G401.6 (cell line): ENCODE measurements at regions not wholly inside any gene's neighbourhood (a gene's known extent, or its start where the extent isn't known, plus 50 kb on each side); places are given as distances from the start of the nearest gene placed in this dataset.
A peak's percentile ranks its signal among the peaks of the same experiment; 100 is the strongest.

Experiments used
- FAIRE-seq: peaks from 2 replicates; lab custom pipeline; 2012; peaks lifted over from hg19 to GRCh38; lab: Jason Lieb, UNC

DNA sequence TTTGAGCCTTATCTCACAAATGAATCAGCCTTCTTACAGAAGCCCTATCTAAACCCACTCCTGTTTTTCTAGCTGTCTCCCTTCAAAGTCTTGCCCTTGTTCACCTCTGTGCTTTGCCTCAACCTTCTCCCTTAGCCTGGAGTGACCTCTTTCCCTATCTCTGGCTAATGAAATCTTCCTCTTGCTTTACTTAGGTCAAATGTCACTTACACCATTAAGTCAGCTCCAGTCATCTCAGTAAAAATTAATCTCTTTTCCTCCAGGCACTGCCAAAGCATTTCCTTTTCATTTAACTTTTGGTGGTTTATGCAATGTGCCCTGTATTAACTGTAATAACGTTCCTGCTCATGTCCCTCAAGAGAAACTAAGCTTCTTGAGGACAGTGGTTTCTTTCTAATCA, 596.5 kb upstream of the MIR17HG start:
- no peak for FAIRE-seq

DNA sequence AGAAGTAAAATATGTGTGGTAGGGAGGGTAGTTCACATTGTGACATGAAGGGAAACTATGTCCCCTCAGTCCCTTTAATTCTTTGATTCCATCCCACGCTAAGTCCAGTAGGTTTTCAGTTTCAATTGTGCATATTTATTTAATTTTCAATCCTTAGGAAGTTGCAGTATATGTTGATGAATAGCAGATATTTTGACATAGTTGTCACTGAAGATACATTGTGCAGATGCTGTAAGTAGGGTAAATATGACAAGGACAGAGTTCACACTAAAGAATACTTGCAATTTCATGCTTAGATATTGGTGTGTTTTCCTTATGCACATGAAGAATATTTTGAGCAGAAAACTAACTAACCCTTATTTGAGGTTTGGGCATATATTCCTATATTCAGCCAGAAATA, 595.4 kb upstream of the MIR17HG start:
- no peak for FAIRE-seq

DNA sequence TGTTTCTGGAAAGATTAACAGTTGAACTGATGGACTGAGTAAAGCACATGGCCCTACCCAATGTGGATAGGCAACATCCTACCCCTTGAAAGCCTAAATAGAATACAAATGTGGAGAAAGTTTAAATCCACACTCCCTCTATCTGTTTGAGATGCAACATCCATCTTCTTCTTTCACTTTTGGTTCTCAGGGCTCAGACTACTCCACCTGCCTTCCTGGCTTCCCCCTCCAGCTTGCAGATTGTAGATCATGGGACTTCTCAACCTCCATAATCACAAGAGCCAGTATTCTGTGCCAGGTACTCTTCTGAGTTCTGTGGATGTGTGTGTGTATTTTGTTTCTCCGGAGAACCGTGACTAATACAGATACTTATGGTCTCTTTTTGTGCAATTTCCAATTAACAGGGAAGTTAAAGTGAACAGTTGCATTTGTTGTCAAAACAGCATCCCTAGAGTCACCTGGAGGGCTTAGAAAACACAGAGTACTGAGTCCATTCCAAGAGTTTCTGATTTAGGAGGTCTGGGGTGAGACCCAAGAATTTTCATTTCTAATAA, 590.3 kb upstream of the MIR17HG start:
- no peak for FAIRE-seq

DNA sequence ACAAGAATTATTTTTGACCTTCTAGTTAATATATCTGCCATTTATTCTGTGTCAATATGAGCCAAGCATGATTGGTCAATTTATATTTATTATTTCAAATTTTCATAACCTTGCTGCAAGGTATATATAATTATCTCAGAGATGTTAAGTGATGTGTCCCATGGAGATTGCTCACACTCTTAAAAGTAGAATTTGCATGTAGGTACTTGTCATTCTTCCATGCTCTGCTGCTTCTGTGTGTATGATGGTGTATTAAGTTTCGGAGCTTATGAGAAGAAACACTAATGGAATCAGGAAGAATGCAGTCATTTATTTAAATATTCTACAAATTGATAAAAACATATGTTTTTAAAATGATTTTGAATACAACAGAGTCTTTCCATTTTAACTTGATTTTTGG, 586.8 kb upstream of the MIR17HG start:
- FAIRE-seq, result no peak

DNA sequence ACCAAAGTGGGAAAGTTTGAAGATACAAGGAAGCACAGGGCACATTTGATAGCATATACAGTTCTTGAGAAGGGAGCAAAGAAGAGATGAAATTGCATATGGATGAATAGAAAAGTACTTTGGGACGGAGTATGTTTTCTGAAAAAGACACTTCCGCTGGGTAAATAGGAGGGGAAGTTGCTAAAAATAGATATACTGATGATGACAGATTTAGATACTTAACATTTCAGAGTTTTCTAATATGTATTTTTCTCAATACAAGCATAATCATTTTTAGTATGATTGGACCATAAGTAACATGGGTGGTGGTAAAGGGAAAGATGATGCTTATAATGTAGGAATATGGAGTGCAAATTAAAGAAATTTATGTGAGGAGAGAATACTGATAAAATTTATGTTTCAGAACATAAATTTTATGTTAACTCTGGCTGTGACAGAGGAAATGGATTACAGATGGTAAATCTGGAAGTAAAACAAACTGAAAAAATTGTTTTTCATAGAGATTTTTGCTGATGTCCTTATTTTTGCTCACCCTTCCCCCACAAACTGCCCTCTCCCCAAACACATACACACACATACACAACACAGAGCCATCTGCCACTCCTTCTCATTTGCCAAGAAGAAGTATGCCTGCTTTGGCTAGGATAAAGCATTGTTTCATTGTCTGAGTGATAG, 583.9 kb upstream of the MIR17HG start:
- no peak for FAIRE-seq

DNA sequence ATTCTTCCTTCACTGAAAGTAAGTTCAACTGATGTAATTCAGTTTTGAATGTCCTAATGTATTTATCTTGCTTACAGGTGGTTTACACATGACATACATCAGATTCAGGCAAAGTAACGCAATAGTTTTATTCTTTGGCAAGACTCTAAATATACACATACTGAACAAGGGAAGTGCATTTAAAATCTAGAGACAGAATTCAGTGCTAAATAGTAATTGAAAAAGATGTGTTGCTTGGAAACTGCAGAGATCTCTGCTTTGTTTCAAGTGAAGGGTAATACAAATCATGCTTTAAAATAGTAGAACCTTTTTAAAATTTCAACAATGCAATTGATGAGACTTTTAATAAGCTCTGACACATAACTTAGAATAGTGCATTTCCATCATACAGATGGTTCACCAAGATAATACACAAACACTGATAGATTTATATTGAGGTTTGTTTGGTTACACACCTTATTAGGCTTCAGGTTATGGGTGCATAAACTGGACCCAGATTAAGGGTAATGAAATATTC, 581.0 kb upstream of the MIR17HG start:
- FAIRE-seq, result no peak

DNA sequence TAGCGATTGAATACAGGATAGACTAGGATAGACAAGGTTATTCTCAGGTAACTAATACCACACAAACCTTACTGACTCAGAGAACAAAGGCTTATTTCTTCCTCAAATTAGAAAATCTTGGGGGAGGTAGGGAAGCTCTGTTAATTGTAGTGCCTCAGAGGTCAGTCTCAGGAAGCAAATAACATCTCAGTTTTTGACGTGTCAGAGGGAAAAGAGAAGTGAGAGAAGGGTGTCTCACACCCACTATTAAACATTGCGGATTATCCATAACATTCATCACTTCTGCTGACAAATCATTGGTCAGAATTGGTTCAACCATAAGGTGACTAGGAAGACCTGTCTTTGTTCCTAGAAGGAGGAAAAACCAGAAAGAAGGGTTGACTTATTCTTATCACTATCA, 579.4 kb upstream of the MIR17HG start:
- no peak for FAIRE-seq

DNA sequence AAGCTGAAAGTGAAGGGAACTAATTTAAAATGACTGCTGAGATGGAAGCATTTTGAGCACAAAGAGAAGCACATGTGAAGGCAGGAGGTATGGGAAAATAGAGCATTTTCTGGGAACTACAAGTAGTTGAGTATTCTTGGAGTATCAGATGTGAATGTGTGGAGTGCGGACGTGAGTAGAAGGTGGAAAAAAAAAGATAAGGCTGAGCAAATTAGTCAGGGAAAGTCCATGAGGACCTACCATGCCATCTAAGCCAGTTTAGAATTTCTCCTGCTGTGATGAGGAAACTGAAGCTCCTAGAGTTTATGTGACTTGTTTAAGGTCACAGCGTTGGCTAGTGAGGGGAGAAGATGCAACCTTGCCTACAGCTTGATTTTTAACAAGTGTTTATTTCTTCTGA, 578.1 kb upstream of the MIR17HG start:
- no peak for FAIRE-seq

DNA sequence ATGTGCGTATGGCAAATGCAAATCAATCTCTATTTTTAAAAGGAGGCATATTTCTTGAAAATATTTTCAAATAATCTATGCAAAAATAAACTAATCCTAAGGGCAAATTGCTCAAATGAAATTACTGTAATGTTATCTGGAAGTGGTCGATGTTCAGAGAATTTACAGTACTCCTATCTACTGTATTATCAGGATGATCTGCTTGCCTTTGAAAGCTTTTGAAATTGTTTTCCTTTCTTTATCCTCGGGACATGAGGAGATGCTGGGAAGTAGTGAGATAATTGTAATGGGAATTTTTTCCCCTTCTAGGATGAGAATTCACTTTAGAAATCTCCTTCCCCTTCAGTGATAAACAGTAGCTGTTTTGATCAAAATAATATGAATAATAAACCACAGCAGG, 577.2 kb upstream of the MIR17HG start:
- no peak for FAIRE-seq

DNA sequence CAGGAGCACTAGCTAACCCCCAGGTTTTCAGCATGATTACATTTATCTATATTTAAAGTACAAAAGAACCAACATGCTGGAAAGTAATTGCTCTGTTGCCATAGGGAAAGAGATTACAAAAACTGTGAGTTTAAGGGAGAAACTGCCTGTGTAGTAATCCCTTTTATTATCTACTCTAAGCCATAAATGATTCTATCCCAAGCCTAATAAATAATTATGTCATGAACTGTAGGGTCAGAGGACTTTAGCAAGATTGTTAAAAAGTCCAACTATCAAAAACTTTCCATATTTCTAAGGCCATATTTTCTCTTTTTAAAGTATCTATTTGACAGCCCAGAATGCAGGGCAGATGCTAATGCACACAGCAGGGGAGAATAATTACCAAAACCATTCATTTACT, 573.8 kb upstream of the MIR17HG start:
- no peak for FAIRE-seq

DNA sequence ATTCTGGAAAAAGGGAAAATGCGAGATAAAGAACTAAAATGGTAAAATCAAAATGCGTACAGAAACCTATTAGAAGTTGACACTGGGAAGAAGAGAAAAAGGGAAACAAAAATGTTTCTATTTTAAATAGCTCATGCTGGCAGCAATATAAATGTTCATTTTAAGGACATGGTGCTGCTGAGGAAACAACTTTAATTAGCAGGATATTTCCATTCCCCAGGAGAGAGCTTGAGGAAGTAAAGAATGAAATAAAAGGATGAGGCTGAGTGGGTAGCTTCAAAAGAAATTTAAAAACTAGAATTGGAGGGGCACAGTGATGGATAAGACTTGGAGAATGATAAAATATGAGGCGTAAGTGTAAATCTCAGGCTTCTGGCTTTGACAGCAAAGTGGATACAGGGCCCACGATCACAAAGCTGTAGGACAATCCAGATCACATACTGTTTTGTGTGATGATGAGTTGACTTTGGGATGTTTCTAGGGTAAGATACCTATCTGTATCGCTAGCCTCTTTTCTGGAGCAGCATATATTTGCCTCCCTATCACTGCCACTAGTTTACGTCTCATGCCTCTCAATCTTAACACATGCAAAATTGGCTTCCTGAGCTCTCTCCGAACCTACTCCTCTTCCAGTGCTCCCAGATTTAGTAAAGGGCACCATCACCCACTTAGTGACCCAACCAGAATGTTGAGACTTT, 571.3 kb upstream of the MIR17HG start:
- FAIRE-seq, result no peak

DNA sequence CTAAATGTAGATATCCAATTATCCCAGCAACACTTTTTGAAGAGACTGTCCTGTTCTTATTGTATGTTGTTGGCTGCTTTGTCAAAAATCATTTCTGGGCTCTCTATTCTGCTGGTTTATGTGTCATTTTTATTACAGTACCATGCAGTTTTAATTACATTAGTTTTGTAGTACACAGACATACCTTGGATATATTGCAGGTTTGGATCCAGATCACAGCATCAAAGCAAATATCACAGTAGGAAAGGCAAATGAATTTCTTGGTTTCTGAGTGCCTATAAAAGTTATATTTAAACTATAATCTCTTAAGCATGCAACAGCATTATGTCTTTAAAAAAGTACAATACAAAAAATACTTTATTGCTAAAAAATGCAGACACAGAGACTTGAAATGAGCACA, 564.2 kb upstream of the MIR17HG start:
- FAIRE-seq, result no peak

DNA sequence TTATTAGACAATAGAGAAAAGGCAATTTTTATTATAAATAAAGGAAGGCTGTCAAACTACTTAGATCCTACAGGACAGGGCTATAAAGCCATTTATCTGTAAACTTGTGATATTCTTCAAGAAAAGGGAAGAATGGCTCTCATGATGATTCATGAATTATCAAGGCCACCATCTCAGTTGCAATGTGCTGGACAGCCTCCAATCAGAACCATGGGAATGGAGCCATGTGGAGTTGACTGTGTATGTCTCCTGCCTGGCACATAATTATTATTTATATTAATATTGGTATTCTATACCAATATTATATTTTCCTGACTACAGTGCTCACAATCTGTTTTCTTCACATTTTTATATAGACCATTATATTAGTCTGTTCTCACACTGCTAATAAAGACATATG, 560.5 kb upstream of the MIR17HG start:
- FAIRE-seq, result no peak

DNA sequence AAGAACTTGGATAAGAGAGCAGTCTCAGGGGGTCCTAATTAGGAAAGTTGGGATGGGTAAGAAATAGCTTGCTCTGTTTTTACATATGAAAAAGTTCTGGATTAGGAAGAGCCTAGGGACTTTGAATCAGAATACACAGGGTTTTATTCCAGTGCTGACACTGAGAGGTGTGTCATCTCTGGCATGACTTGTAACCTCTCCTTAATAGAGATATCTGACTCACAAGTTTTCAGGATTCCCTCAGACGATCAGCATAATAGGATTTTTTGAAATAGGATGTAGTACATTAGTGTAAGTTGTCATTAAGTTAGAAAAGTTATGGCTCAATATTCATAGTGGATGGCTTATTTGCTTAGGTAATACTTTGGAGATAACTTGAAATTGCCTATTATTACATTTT, 555.2 kb upstream of the MIR17HG start:
- no peak for FAIRE-seq

DNA sequence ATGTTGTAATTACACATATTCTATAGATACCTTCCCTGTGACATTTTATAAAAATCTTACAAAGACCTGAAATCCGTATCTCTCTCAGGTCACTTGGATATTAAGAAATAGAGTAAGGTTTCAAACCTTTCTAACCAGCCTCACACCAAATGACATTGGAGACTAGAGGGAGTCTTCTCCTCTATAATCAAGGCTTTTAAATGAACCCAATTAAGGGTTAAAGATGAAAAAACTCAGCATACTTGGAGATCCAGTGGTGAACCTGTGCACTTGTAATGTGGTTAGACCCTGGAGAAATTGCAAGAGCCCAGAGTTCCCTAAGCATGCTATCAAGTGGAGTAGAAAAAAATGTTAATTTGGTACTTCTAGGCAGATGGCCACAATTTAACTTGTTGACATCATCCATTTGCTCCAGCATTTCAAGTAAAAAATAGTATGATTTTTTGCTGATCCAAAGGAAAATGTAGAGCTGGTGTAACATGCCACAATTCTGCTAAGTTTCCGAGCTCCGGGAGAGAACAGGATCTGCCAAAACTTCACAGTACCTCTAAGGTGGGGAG, 554.1 kb upstream of the MIR17HG start:
- no peak for FAIRE-seq

DNA sequence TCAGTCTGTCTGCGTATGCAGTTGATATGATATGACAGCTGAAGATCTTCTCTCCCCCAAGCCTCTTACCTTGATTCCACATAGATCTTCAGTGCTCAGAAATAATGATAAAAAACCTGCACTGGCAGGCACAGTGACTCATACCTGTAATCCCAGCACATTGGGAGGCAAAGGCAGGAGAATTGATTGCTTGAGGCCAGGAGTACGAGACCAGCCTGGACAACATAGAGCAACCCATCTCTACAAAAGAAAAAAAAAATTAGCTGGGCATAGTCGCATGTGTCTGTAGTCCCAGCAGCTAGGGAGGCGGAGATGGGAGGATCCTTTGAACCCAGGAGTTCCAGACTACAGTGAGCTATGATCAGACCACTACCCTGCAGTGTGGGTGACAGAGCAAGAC, 551.0 kb upstream of the MIR17HG start:
- no peak for FAIRE-seq

DNA sequence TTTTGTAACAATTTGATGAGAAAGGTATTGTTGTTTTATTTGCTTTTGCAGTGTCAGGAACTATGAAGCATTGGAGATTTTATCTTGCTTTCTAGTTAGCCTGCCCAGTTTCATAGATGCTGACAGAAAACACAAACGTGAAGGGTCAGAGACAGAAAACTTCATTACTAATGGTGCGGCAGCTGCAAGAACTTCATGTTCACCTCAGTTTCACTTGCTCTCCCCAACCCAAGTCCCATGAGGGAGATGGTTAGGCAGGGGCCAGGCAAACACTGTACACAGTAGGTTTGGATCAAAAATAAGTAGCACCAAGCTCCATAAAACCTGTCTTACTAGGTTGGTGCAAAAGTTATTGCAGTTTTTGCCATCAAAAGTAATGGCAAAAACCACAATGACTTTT, 550.2 kb upstream of the MIR17HG start:
- FAIRE-seq, result no peak

DNA sequence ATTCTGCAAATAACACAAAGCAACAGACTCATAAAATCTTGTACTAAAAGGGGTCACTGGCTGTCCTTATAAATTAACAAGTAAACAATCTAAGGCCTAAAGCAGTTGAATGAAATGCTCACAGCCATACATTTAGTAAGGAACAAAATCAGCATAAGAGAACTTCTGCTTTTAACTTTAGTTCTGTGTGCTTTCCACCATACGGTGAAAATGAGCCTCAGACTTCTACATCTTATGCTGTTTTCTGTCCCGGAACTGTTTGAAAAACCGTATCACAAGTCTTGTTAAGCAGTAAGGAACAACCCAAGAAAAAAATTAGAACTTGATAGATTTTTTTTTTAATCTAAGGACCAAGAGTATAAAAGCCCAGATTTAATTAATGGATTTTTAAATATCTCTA, 549.1 kb upstream of the MIR17HG start:
- peak; percentile 27 for FAIRE-seq

DNA sequence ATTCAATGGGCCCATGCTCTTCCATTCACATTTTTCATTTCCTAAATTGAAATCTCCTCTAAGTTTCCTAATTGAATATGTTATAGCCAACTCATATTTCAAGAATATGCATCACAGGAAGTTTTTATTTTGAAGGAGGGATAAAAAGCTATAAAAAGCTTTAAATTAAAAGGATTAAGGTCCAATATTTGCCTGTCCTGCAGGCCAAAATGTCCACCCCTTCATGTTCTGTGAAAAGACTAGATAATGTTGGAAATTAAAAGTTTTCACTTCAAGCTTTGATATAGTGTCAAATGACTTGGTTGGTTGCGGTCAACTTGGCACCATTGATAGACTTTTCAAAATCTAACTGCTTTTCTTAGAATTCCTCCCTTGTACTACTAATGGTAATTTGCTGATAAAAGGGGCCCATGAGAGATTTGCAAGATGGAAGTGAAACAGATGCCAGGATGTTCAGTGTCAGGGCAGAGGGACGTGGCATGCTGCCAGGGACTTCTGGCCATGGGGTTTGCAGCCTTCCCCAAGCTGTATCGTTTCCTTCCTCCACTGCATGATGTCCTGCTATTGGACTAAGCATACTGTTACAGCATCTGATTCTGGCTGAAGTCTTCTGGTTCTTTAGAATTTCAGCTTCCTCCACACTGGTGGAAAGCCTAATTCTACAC, 547.3 kb upstream of the MIR17HG start:
- FAIRE-seq, result no peak

DNA sequence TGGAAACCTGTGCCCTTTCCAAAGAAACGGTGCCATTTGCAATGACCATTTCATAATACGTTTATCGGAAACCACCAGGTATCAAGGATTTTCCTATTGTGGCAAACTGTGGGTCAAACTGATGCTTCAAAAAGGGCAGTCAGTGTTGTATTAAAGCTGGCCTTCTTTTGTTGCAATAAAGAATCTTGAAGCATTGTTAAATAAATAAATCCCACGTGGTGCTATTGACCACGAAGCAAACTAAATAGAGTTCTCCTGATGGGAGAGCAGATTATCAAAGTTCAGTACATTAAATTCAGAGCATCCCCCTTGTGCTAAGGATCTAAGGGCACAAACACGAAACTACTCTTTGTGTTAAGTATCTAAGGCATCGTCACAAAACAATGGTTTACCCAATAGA, 545.9 kb upstream of the MIR17HG start:
- no peak for FAIRE-seq

DNA sequence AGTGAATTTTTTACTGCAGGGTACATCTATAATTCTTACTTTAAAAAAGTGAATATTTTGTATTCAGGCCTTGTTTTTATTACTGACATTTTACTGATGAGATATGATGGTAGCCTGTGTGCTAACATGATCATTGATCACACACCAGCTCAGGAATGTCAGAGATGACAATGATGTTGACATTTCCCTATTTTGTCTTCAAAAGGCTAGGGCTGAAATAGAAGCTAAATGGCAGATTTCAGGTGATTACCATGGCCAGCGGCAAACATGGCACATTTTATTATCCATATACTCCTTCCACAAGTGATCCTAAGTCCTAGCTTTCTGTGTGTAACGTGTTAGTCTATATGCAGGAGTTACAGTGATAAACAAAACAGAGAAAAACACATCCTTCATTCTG, 544.3 kb upstream of the MIR17HG start:
- FAIRE-seq, result no peak

DNA sequence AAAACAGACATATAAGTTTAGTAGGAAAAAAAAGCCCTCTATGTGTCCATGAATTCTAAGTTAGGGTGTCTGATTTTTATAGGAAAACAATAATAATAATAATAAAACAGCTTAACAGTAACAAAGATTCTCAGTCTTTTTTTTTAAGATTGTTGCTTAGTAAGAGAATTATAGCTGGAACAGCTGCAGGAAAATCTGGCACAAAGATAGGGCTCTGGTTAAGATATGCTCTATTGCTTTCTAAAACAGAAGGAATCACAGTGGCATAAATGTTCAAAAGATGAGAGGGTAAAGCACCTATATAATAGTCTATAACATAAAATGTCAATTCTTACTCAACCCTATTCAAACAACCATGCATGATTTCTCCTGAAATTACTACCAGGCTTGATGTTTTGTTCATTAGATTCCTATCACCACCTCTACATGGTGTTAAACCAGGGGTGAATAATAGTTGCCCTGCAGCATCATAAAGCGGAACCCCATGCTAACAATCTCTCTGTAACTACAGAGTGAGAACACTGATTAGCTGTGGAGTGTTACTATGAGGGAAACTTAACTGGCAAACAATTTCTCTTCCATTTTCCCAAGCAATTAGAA, 541.4 kb upstream of the MIR17HG start:
- FAIRE-seq, result no peak

DNA sequence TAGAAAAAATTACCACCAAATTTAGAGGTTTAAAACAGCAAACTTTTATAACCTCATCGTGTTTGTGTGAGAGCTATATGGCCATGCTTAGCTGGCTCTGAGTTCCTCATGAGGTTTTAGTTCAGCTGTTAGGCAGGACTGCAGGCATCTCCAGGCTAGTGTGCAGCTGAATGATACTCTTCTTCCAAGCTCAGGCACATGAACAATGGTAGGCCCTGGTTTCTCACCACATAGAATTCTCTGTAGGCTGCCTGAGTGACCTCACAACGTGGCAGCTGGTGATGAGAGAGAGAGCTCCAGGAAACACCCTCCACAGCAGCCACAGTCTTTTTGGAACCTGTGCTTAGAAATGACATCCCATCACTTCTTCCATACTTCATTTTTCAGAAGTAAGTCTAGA, 540.6 kb upstream of the MIR17HG start:
- no peak for FAIRE-seq
